H1 (cell line): ENCODE measurements at regions not wholly inside any gene's neighbourhood (a gene's known extent, or its start where the extent isn't known, plus 50 kb on each side); places are given as distances from the start of the nearest gene placed in this dataset.
"Not testable (repeated sequence)": the region's sequence is repeated elsewhere in the genome, so short reads cannot be mapped to it uniquely, and the experiment has no call there.

Experiments used
- CTCF ChIA-PET: fragments of 300-600 bp; sonication (Branson Sonifier 250); formaldehyde crosslinking; loops from one replicate; lab custom pipeline; 2021; ENCODE audit not compliant: partially characterized antibody; lab: Charles Lee
- POLR2A ChIA-PET: fragments of 300-600 bp; sonication (Branson Sonifier 250); formaldehyde crosslinking; loops from one replicate; lab custom pipeline; 2021; ENCODE audit warnings: inconsistent platforms; ENCODE audit not compliant: partially characterized antibody; lab: Charles Lee
- DNase-seq, 2 experiments: peaks; one replicate each; pipeline versions ENCODE4 v3.0.0 to v3.0.0-alpha.2; 2010 to 2022; ENCODE audit warnings: low spot score in 2 of 2, low read depth in 1 of 2, mixed read lengths in 1 of 2
- FAIRE-seq: peaks from 2 replicates; lab custom pipeline; 2011; peaks lifted over from hg19 to GRCh38; lab: Jason Lieb, UNC
- H2AFZ ChIP-seq: 2 replicates; pipeline ENCODE4 v1.8.1; 2012; ENCODE audit warnings: low read length, inconsistent platforms
- H2AK5ac ChIP-seq: 2 replicates; pipeline ENCODE4 v1.6.1; 2013; ENCODE audit warnings: low read depth, low read length
- H2BK120ac ChIP-seq: replicated peaks from 2 replicates; pipeline ENCODE3; 2013; ENCODE audit warnings: low read depth, low read length, inconsistent platforms
- H2BK12ac ChIP-seq: 2 replicates; pipeline ENCODE4 v1.6.1; 2013; ENCODE audit warnings: low read depth, low read length
- H2BK15ac ChIP-seq: 2 replicates; pipeline ENCODE4 v1.6.1; 2013; ENCODE audit warnings: low read length
- H2BK20ac ChIP-seq: 2 replicates; pipeline ENCODE4 v1.6.1; 2013; ENCODE audit warnings: low read length
- H2BK5ac ChIP-seq: 2 replicates; pipeline ENCODE4 v1.6.1; 2013; ENCODE audit warnings: low read depth, low read length
- H3K14ac ChIP-seq: 2 replicates; pipeline ENCODE4 v1.6.1; 2013; ENCODE audit warnings: inconsistent platforms; ENCODE audit not compliant: insufficient read length
- H3K18ac ChIP-seq: 2 replicates; pipeline ENCODE4 v1.6.1; 2013; ENCODE audit warnings: low read length; ENCODE audit errors: extremely low read depth
- H3K23ac ChIP-seq: 2 replicates; pipeline ENCODE4 v1.6.1; 2013; ENCODE audit warnings: inconsistent platforms; ENCODE audit not compliant: insufficient read length
- H3K23me2 ChIP-seq: 2 replicates; pipeline ENCODE4 v1.6.1; 2013; ENCODE audit warnings: low read depth, low read length
- H3K27ac ChIP-seq: 2 replicates; pipeline ENCODE4 v1.6.1; 2011; ENCODE audit warnings: low read depth, low read length, inconsistent platforms
- H3K27me3 ChIP-seq, 4 experiments: replicated peaks in 1 of 4; 1 replicate in 1 of 4; 2 replicates in 3 of 4; pipeline versions ENCODE4 v1.6.1 to v1.8.1; 2011 to 2013; ENCODE audit warnings: low read length in 3 of 4, mild to moderate bottlenecking in 3 of 4, inconsistent platforms in 2 of 4, mixed read lengths in 2 of 4, moderate library complexity in 1 of 4; ENCODE audit not compliant: control insufficient read depth in 3 of 4, insufficient read depth in 3 of 4; ENCODE audit errors: extremely low read depth in 1 of 4
- H3K36me3 ChIP-seq, 4 experiments: 2 replicates each; pipeline versions ENCODE4 v1.6.1 to v1.8.1; 2011 to 2013; ENCODE audit warnings: mild to moderate bottlenecking in 4 of 4, low read length in 3 of 4, moderate library complexity in 2 of 4, control low read depth in 1 of 4, inconsistent platforms in 1 of 4; ENCODE audit not compliant: insufficient read depth in 4 of 4, control insufficient read depth in 2 of 4
- H3K4ac ChIP-seq: replicated peaks from 2 replicates; pipeline ENCODE3; 2013; ENCODE audit warnings: low read length, low read depth, mixed read lengths, inconsistent platforms; ENCODE audit not compliant: insufficient read length
- H3K4me1 ChIP-seq, 4 experiments: replicated peaks in 1 of 4; 1 replicate in 1 of 4; 2 replicates in 3 of 4; pipeline versions ENCODE4 v1.6.1 to v1.8.1; 2011 to 2013; ENCODE audit warnings: low read length in 3 of 4, inconsistent platforms in 2 of 4, mixed read lengths in 1 of 4; ENCODE audit not compliant: insufficient read depth in 4 of 4, control insufficient read depth in 3 of 4
- H3K4me2 ChIP-seq, 2 experiments: 2 replicates each; pipeline versions ENCODE4 v1.6.1 to v1.8.1; 2011 to 2013; ENCODE audit warnings: low read depth in 2 of 2, low read length in 2 of 2, control low read depth in 1 of 2, inconsistent platforms in 1 of 2, mild to moderate bottlenecking in 1 of 2; ENCODE audit not compliant: insufficient read depth in 1 of 2
- H3K4me3 ChIP-seq, 4 experiments: fragments of 200-600, 300-600 bp in 1 of 4; sonication (generic), shearing (Covaris generic), sonication (Bioruptor Twin) in 1 of 4; 2 replicates each; pipeline versions ENCODE4 v1.5.1 to v1.8.1; 2011 to 2016; ENCODE audit warnings: low read length in 4 of 4, low read depth in 3 of 4, control low read depth in 2 of 4, inconsistent platforms in 2 of 4, mild to moderate bottlenecking in 2 of 4, mixed read lengths in 1 of 4, moderate library complexity in 1 of 4; ENCODE audit not compliant: insufficient read depth in 2 of 4; ENCODE audit errors: extremely low read depth in 1 of 4
- H3K56ac ChIP-seq: replicated peaks from 2 replicates; pipeline ENCODE3; 2013; ENCODE audit warnings: low read depth, mild to moderate bottlenecking, mixed read lengths, low read length, inconsistent platforms; ENCODE audit not compliant: insufficient read length
- H3K79me1 ChIP-seq: 2 replicates; pipeline ENCODE4 v1.6.1; 2013; ENCODE audit warnings: low read depth, low read length, control low read depth
- H3K79me2 ChIP-seq, 2 experiments: 2 replicates each; pipeline versions ENCODE4 v1.6.1 to v1.8.1; 2012 to 2013; ENCODE audit warnings: low read length in 2 of 2, mild to moderate bottlenecking in 2 of 2, inconsistent platforms in 1 of 2; ENCODE audit not compliant: insufficient read depth in 2 of 2, control insufficient read depth in 1 of 2
- H3K9ac ChIP-seq, 4 experiments: replicated peaks in 1 of 4; 1 replicate in 1 of 4; 2 replicates in 3 of 4; pipeline versions ENCODE4 v1.6.1 to v1.8.1; 2011 to 2013; ENCODE audit warnings: low read depth in 3 of 4, low read length in 3 of 4, control low read depth in 2 of 4, mild to moderate bottlenecking in 2 of 4, moderate library complexity in 2 of 4, inconsistent platforms in 1 of 4; ENCODE audit errors: extremely low read depth in 1 of 4
- H3K9me3 ChIP-seq, 2 experiments: 2 replicates each; pipeline versions ENCODE4 v1.6.1 to v1.8.1; 2012 to 2013; ENCODE audit warnings: mild to moderate bottlenecking in 2 of 2, moderate library complexity in 2 of 2, control low read depth in 1 of 2, inconsistent platforms in 1 of 2, low read depth in 1 of 2, low read length in 1 of 2, mixed read lengths in 1 of 2; ENCODE audit not compliant: insufficient read depth in 2 of 2
- H4K20me1 ChIP-seq, 2 experiments: replicated peaks in 1 of 2; 2 replicates each; pipeline versions ENCODE3 to v1.8.1; 2011 to 2013; ENCODE audit warnings: inconsistent platforms in 2 of 2, low read length in 2 of 2, mild to moderate bottlenecking in 1 of 2; ENCODE audit not compliant: insufficient read depth in 2 of 2, control insufficient read depth in 1 of 2
- H4K5ac ChIP-seq: 2 replicates; pipeline ENCODE4 v1.6.1; 2013; ENCODE audit warnings: low read length, low read depth, mixed read lengths, inconsistent platforms; ENCODE audit not compliant: insufficient read length
- H4K8ac ChIP-seq: 2 replicates; pipeline ENCODE4 v1.8.0; 2013; ENCODE audit warnings: mild to moderate bottlenecking, moderate library complexity, low read length, inconsistent platforms; ENCODE audit not compliant: insufficient read depth; ENCODE audit errors: extremely low read depth
- H4K91ac ChIP-seq: replicated peaks from 2 replicates; pipeline ENCODE3; 2013; ENCODE audit warnings: low read length, mixed read lengths, inconsistent platforms; ENCODE audit not compliant: insufficient read length
- BCL11A ChIP-seq, 2 experiments: IDR thresholded peaks; one replicate each; pipeline ENCODE4 v1.6.1; 2011; ENCODE audit warnings: low read depth in 2 of 2, low read length in 2 of 2, mild to moderate bottlenecking in 2 of 2
- CHD2 ChIP-seq: IDR thresholded peaks from 2 replicates; pipeline ENCODE4 v1.6.1; 2012; ENCODE audit warnings: low read length, improper control_type of control experiment
- PHF8 ChIP-seq: fragments of 200-600 bp; sonication (generic); conservative IDR thresholded peaks from 2 replicates; pipeline ENCODE4 v1.7.1; 2012; ENCODE audit warnings: low read depth, mild to moderate bottlenecking, inconsistent platforms, low read length, moderate library complexity
- YY1 ChIP-seq: IDR thresholded peaks from 2 replicates; pipeline ENCODE4 v1.6.1; 2011; ENCODE audit warnings: low read depth, mild to moderate bottlenecking, low read length
- WGBS, 2 experiments: shearing (Covaris generic) in 1 of 2; methylation state at CpG; one replicate each; pipeline versions ENCODE4 v1.1.6 to v1.1.7; 2013 to 2015; ENCODE audit warnings: low lambda C conversion rate in 2 of 2, mixed read lengths in 2 of 2, inconsistent platforms in 1 of 2, low coverage in 1 of 2, missing lambda C conversion rate in 1 of 2; ENCODE audit not compliant: insufficient replicate concordance in 2 of 2, insufficient coverage in 1 of 2, insufficient read length in 1 of 2; ENCODE audit errors: extremely low coverage in 1 of 2, missing lambda C conversion rate in 1 of 2; 5-methylcytosine and 5-hydroxymethylcytosine counted together

DNA sequence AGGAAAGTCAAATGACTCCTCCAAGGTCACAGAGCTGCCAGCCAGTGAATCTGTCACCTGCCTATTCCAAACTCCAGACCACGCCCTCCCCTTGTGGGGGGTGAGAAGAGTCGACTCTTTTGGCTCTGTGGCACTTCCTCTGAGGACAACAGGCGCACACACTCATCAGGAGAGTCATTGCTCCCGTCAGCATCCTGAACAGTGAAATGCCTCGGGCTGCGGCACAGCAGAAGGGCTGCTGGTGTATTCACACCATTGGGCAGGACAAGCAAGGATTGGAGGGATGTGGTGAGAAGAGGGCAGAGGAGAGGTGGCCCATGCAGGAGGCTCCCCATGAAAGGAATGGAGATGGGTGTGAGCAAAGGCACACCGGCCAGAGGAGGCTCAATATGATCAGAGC, 239.0 kb downstream of the TOMM20 start (continued):
- TF ChIP-seq YY1 = no peak
- no peak for TF ChIP-seq BCL11A (IDR thresholded peaks at IDR 0.05; ENCODE audit: low read depth in 2 of 2, low read length in 2 of 2)
- no peak for TF ChIP-seq PHF8
- no peak for TF ChIP-seq CHD2
- TF ChIP-seq, all 59 proteins: peak for 0

DNA sequence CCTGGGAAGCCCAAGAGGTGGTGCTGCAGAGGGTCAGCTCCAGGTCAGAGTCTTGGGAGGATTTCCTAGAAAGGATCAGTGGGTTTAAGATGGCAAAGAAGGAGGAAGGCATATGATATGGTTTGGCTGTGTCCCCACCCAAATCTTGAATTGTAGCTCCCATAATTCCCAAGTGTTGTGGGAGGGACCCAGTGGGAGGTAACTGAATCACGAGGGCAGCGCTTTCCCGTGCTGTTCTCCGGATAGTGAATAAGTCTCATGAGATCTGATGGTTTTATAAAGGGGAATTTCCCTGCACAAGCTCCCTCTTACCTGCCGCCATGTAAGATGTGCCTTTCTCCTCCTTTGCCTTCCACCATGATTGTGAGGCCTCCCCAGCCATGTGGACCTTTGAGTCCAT, 240.4 kb downstream of the TOMM20 start:
- CTCF ChIA-PET, H3K27ac ChIP-seq, H3K4me2 ChIP-seq, H2BK15ac ChIP-seq, DNase-seq, H2AK5ac ChIP-seq, H2BK120ac ChIP-seq, H4K91ac ChIP-seq, H3K4me3 ChIP-seq, H3K9me3 ChIP-seq, H2BK20ac ChIP-seq, POLR2A ChIA-PET, H3K9ac ChIP-seq, H3K14ac ChIP-seq, H2BK5ac ChIP-seq, H3K27me3 ChIP-seq, H3K36me3 ChIP-seq, H3K79me1 ChIP-seq, H3K4ac ChIP-seq, H3K79me2 ChIP-seq, H4K8ac ChIP-seq, H3K4me1 ChIP-seq, H3K23me2 ChIP-seq, FAIRE-seq, H3K56ac ChIP-seq, H2BK12ac ChIP-seq, H3K23ac ChIP-seq, H2AFZ ChIP-seq, H4K5ac ChIP-seq, H3K18ac ChIP-seq, H4K20me1 ChIP-seq: not testable (repeated sequence)
- 94% methylated on average over 5 of the region's 5 CpGs; no CpG with 5 or more reads in 1 of the 2 experiments for WGBS, 2 experiments
